AG09319 (cell line): ENCODE measurements at regions not wholly inside any gene's neighbourhood (a gene's known extent, or its start where the extent isn't known, plus 50 kb on each side); places are given as distances from the start of the nearest gene placed in this dataset.

Experiments used
- DNase-seq: peaks from one replicate; pipeline ENCODE4 v3.0.0-alpha.2; 2010; ENCODE audit warnings: low read depth; ENCODE audit errors: extremely low read depth
- TF ChIP-seq, protein P1 (sequence below): IDR thresholded peaks from 2 replicates; pipeline ENCODE4 v1.5.1; 2011; ENCODE audit warnings: low read depth, mild to moderate bottlenecking, inconsistent platforms, low read length, moderate library complexity

GRCh38 chr2:184530239-184530638, 68.1 kb upstream of the ZNF804A start:
- TF ChIP-seq, protein P1, sequence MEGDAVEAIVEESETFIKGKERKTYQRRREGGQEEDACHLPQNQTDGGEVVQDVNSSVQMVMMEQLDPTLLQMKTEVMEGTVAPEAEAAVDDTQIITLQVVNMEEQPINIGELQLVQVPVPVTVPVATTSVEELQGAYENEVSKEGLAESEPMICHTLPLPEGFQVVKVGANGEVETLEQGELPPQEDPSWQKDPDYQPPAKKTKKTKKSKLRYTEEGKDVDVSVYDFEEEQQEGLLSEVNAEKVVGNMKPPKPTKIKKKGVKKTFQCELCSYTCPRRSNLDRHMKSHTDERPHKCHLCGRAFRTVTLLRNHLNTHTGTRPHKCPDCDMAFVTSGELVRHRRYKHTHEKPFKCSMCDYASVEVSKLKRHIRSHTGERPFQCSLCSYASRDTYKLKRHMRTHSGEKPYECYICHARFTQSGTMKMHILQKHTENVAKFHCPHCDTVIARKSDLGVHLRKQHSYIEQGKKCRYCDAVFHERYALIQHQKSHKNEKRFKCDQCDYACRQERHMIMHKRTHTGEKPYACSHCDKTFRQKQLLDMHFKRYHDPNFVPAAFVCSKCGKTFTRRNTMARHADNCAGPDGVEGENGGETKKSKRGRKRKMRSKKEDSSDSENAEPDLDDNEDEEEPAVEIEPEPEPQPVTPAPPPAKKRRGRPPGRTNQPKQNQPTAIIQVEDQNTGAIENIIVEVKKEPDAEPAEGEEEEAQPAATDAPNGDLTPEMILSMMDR, result no peak
- no peak for DNase-seq

GRCh38 chr2:184530959-184531358, 67.4 kb upstream of the ZNF804A start:
- TF ChIP-seq, protein P1, result no peak
- no peak for DNase-seq

DNA sequence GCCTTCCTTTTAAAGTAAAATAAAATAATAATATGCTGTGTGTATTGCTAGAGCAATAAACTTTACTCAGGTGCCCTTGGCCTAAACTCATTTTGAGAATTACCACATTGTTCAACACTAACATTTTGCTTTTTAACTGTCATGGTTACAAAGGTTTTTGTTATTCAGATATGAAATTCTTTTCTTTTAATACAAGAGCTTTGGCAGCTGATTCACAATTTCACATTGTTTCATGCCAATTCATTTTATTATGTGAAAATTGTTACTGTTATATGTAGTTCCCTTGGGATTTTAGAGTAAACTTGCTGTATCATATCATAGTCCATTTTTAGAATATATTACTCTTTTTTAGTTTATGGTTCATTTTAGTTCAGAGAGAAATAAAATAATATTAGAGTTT, 65.8 kb upstream of the ZNF804A start:
- TF ChIP-seq, protein P1, result no peak
- no peak for DNase-seq

DNA sequence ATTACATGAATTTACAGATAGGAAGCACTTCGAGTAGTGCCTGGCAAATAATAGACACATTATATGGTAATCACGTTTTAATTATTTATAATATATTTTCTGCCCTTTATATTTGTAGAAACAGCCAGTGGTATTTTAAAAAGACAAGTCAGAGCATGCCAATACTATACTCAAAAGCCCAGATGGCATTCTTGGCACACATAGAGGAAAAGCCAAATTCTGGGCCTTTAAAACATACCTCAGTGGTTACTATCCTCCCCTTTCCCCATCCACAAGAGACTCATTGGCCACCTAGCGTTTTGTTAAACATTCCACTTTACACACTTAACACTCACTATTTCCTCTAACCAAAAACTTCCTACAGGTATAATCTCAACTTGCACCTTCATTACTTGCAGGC, 63.3 kb upstream of the ZNF804A start:
- TF ChIP-seq, protein P1, result no peak

DNA sequence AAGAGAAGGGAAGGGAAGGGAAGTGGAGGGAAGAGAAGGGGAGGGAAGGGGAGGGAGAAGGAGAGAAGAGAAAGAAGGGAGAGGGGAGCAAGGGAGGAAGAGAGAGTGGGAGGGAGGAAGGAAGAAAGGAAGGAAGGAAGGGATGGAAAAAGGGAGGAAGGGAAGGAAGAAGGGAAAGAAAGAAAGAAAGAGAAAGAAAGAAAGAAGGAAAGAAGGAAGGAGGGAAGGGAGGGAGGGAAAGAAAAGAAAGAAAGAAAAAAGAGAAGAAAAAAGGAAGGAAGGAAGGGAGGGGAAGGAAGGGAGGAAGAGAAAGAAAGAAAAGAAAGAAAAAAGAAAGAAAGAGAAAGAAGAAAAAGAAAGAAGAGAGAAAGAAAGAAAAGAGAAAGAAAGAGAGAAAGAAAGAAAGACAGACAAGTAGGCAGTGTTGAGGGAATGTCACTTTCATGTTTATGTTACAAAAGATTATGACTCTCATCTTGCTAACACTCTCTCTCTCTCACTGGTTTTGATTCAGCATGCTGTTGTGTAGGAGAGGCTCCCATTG, 58.0 kb upstream of the ZNF804A start:
- TF ChIP-seq, protein P1, result no peak

More for the DNA sequence above, 63.3 kb upstream of the ZNF804A start:
- no peak for DNase-seq

GRCh38 chr2:184541591-184541990, 56.7 kb upstream of the ZNF804A start:
- no peak for DNase-seq
- TF ChIP-seq, protein P1, result no peak

More for the DNA sequence above, 58.0 kb upstream of the ZNF804A start:
- no peak for DNase-seq

- no peak for DNase-seq
- TF ChIP-seq, protein P1, result no peak
Measured at GRCh38 chr2:184543832-184544231, 54.5 kb upstream of the ZNF804A start.
